OCI-LY1 (cell line): ENCODE measurements at regions not wholly inside any gene's neighbourhood (a gene's known extent, or its start where the extent isn't known, plus 50 kb on each side); places are given as distances from the start of the nearest gene placed in this dataset.

Experiments
- EZH2 ChIP-seq: fragments of 200-600 bp; sonication (generic), shearing (Covaris generic); IDR thresholded peaks from 2 replicates; pipeline ENCODE4 v1.8.0; 2017; ENCODE audit warnings: borderline replicate concordance, mixed run types, mild to moderate bottlenecking, antibody characterized with exemption, low read length, moderate library complexity, mixed read lengths
- TF ChIP-seq, protein P1 (sequence below): fragments of 200-600 bp; sonication (generic), shearing (Covaris generic); IDR thresholded peaks from 2 replicates; pipeline ENCODE4 v1.5.1; 2017; ENCODE audit warnings: mild to moderate bottlenecking, antibody characterized with exemption, low read length, moderate library complexity, mixed read lengths

DNA sequence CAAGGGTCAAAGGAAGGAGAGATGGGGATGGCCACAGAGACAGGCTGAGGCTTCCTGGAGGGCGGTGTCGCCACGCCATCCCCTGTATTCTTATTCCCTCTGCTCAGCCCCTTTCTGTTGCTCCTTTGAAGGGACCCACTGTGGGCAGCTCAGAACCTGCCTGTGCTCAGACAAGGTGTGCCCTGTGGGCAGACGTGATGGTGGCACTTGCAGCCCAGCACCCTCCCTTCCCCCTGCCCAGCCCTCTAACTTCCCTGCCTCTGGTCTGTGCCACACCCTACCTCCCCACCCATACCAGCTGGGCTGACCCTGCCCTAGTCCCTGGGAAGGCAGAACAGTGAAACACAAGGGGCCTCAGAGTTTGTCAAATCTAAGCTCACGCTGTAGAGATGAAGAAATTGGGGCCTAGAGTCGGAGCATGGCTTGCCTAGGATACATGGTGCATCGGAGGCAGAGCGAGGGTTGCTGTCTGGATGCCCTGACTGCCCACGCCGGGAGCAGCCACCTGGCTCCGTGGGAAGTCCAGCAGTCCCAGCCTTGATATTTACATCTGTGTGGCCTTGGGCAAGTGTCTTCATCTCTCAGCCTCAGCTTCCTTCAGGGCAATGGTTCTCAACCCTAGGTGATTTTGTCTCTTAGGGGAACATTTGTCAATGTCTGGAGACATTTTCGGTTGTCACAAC lies 68.6 kb upstream of the RUNX3 start:
- TF ChIP-seq, protein P1, sequence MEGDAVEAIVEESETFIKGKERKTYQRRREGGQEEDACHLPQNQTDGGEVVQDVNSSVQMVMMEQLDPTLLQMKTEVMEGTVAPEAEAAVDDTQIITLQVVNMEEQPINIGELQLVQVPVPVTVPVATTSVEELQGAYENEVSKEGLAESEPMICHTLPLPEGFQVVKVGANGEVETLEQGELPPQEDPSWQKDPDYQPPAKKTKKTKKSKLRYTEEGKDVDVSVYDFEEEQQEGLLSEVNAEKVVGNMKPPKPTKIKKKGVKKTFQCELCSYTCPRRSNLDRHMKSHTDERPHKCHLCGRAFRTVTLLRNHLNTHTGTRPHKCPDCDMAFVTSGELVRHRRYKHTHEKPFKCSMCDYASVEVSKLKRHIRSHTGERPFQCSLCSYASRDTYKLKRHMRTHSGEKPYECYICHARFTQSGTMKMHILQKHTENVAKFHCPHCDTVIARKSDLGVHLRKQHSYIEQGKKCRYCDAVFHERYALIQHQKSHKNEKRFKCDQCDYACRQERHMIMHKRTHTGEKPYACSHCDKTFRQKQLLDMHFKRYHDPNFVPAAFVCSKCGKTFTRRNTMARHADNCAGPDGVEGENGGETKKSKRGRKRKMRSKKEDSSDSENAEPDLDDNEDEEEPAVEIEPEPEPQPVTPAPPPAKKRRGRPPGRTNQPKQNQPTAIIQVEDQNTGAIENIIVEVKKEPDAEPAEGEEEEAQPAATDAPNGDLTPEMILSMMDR, result no peak
- no peak for TF ChIP-seq EZH2
